GM18505 (cell line): ENCODE measurements at regions not wholly inside any gene's neighbourhood (a gene's known extent, or its start where the extent isn't known, plus 50 kb on each side); places are given as distances from the start of the nearest gene placed in this dataset.

ENCODE experiments used
- ATAC-seq: cut with Tn5 transposase; IDR thresholded peaks from one replicate; pipeline ENCODE4 v1.9.1; 2021; ENCODE audit not compliant: unreplicated experiment
- POLR2A ChIP-seq: IDR thresholded peaks from 4 replicates; pipeline ENCODE4 v1.6.1; 2011; ENCODE audit warnings: borderline replicate concordance; ENCODE audit not compliant: insufficient read depth, insufficient read length; ENCODE audit errors: extremely low read depth

- ATAC-seq, result no peak
- no peak for TF ChIP-seq POLR2A
Observed at GRCh38 chr5:164687391-164687790, 1182.0 kb downstream of the MAT2B start.

- ATAC-seq, result no peak
- TF ChIP-seq POLR2A, result no peak
Observed at GRCh38 chr5:164688437-164688836, 1183.0 kb downstream of the MAT2B start.

DNA sequence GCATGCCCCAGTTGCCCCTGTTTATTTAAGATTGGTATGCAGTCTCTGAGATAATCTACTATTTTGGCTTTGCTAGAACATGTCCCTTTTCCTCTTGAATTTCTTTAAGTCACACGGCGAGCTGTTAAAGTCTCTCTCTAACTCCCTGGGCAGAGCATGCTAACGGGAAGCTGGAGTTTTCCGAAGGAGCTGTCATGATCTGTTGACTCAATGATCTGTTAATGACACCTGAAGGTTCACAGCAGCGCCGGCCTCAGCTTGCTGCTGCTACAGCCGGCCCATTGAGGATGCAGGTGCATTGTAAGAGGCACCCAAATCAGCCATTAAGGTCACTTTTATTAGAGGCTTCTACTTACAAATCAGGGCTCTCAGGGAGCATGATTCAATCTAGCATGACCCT lies 1203.4 kb downstream of the MAT2B start:
- TF ChIP-seq POLR2A, result no peak
- no peak for ATAC-seq

GRCh38 chr5:164713682-164714081 lies 1208.3 kb downstream of the MAT2B start:
- no peak for TF ChIP-seq POLR2A
- ATAC-seq, result no peak

DNA sequence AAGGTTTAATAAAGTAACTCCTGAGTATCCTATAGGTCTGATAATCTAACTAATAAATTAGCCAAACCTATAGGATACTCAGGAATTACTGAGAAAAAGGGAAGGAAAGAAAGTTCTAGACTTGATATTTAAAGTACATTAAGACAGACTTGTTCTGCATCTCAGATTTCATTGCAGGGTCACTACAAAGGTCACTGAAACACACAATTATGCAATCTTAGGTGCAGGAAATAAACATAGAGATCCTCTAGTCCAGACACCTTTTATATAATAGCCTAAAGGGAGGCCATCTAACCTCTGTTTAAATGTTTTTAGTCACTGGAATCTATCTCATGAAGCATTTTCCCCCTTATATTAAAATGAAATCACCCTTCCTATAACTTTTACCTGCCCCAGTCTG lies 1215.7 kb downstream of the MAT2B start:
- ATAC-seq, result no peak
- no peak for TF ChIP-seq POLR2A

- no peak for ATAC-seq
- no peak for TF ChIP-seq POLR2A
Observed at GRCh38 chr5:164721656-164722055, 1216.2 kb downstream of the MAT2B start.

- no peak for TF ChIP-seq POLR2A
- no peak for ATAC-seq
Observed at GRCh38 chr5:164722702-164723101, 1217.3 kb downstream of the MAT2B start.

- TF ChIP-seq POLR2A, result no peak
- ATAC-seq, result no peak
Observed at GRCh38 chr5:164727012-164727411, 1221.6 kb downstream of the MAT2B start.

DNA sequence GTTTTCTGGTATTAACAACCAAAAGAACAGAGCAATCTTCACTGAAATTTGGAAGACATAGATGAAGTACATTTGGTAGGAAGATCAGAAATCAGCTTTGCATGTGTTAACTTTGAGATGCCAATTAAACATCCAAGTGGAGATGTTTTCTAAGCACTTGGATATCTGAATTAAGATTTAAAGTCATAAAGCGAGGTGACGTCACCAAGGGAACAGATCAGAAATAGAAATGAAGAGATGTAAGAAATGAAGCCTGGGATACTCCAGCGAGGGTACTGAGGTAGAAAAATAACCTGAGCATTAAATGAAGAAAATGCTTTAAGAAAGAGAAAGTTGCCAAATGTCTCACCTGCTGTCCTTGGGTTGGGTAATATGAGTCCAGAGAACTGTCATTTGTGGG lies 1223.3 kb downstream of the MAT2B start:
- TF ChIP-seq POLR2A, result no peak
- ATAC-seq, result no peak

DNA sequence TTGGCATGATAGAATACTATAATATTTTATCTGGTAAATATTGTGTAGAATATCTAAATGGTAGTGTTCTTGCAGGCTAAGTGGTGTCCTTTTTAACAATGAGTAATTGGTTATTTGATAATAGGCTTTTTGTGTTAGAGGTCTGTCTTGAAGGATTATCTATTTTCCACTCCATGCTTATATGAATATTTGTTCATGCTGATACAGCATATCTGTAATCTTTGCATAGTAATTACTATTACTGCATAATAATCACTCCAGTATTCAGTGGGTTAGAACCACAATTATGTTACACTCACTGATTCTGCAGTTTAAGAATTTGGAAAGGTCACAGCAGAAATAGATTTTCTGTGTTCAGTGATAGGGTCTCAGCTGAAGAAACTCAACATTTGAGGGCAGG lies 1229.9 kb downstream of the MAT2B start:
- ATAC-seq, result no peak
- TF ChIP-seq POLR2A, result no peak

DNA sequence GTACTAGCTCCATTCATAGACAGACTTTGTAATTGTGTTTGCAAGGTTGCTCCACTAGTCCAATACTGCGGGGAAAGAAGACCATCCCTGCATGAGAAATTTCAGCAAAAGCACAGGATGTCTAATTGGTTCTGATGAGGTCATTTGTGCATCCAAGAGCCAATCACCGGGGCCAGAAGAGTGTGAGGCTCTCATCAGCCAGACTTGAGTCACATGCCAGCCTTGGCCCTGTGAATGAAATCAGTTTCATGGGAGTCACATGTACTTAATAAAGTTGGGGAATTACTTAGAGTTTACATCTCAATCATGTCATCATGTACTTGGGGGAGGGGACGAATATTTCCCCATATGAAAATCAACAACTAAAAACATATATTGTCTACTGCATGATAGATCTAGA lies 1236.0 kb downstream of the MAT2B start:
- no peak for TF ChIP-seq POLR2A
- ATAC-seq, result peak; percentile 35

GRCh38 chr5:164742025-164742424 lies 1236.6 kb downstream of the MAT2B start:
- ATAC-seq, result peak; percentile 93
- no peak for TF ChIP-seq POLR2A

GRCh38 chr5:164746723-164747122 lies 1241.3 kb downstream of the MAT2B start:
- ATAC-seq, result no peak
- TF ChIP-seq POLR2A, result no peak

GRCh38 chr5:164747371-164747770 lies 1242.0 kb downstream of the MAT2B start:
- no peak for TF ChIP-seq POLR2A
- no peak for ATAC-seq

DNA sequence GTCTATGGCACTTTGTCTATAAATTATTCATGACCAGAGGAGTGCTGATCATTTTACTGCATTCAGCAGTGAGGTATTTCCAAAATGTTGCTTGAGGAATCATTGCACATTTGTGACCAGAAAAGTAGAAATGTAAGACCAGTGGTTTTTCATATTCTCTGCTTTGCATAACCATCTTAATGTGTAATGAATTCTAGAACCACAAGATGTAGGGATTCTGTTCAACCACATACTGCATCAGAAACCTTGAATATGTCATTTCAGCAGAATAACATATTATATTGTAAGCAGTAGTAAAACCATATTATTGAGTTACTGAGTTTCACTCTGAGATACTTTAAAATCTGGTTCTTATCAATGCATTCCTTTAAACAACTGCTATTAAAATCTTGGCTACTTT lies 1243.4 kb downstream of the MAT2B start:
- no peak for TF ChIP-seq POLR2A
- peak; percentile 83 for ATAC-seq
